Left ventricle myocardium superior (tissue), 1 donor: ENCODE measurements at regions not wholly inside any gene's neighbourhood (a gene's known extent, or its start where the extent isn't known, plus 50 kb on each side); places are given as distances from the start of the nearest gene placed in this dataset.
A peak's percentile ranks its signal among the peaks of the same experiment; 100 is the strongest.
"Not testable (repeated sequence)": the region's sequence is repeated elsewhere in the genome, so short reads cannot be mapped to it uniquely, and the experiment has no call there.

ENCODE experiments used
- ATAC-seq: fragments of 200-7000 bp; cut with Tn5 transposase; one replicate; pipeline ENCODE4 v1.9.1; 2020; ENCODE audit warnings: mild to moderate bottlenecking, moderate library complexity
- DNase-seq: peaks from one replicate; pipeline ENCODE4 v3.0.0-alpha.2; 2020
- intact Hi-C: fragments of 100-400 bp; cut with micrococcal nuclease; formaldehyde crosslinking; loops from one replicate; pipeline ENCODE4 v1.11.0; 2022
- donor health status: DM: no; HTN: yes; CAD: no; lungs with severe emphysema.

- DNase-seq = no peak
- ATAC-seq = no peak
- intact Hi-C loops = no loop called here
These were observed 1806.3 kb upstream of the ADGRL3 start for GRCh38 chr4:59393780-59394179.

- DNase-seq (no peak), ATAC-seq (no peak)
- intact Hi-C loops = no loop called here
These were observed 1799.8 kb upstream of the ADGRL3 start for GRCh38 chr4:59400334-59400733.

- no peak for ATAC-seq
- intact Hi-C loops = no loop called here
- DNase-seq = no peak
These were observed 1790.5 kb upstream of the ADGRL3 start for GRCh38 chr4:59409647-59410046.

- no peak for ATAC-seq
- DNase-seq = no peak
- intact Hi-C loops = no loop called here
These were observed 1787.4 kb upstream of the ADGRL3 start for GRCh38 chr4:59412739-59413138.

- intact Hi-C loops = no loop called here
- ATAC-seq (no peak), DNase-seq (no peak)
These were observed 1744.4 kb upstream of the ADGRL3 start for GRCh38 chr4:59455751-59456150.

- intact Hi-C loops = no loop called here
- DNase-seq (no peak), ATAC-seq (no peak)
These were observed 1742.5 kb upstream of the ADGRL3 start for GRCh38 chr4:59457576-59457975.

- DNase-seq (no peak), ATAC-seq (no peak)
- intact Hi-C loops = no loop called here
These were observed 1715.2 kb upstream of the ADGRL3 start for GRCh38 chr4:59484944-59485343.

GRCh38 chr4:59500103-59500502 is 1700.0 kb upstream of the ADGRL3 start:
- DNase-seq = no peak
- intact Hi-C loops = no loop called here
- no peak for ATAC-seq

- intact Hi-C loops = no loop called here
- ATAC-seq (no peak), DNase-seq (no peak)
These were observed 1696.4 kb upstream of the ADGRL3 start for GRCh38 chr4:59503731-59504130.

- intact Hi-C loops, DNase-seq, ATAC-seq: not testable (repeated sequence)
These were observed 1688.3 kb upstream of the ADGRL3 start for GRCh38 chr4:59511809-59512208.

- DNase-seq = peak; percentile 12
These were observed 1683.1 kb upstream of the ADGRL3 start for GRCh38 chr4:59517007-59517406.

GRCh38 chr4:59518005-59518823 is 1681.9 kb upstream of the ADGRL3 start:
- DNase-seq = no peak
- intact Hi-C loops = no loop called here
- no peak for ATAC-seq

More at GRCh38 chr4:59517007-59517406, 1683.1 kb upstream of the ADGRL3 start:
- no peak for ATAC-seq
- intact Hi-C loops = no loop called here

- intact Hi-C loops = no loop called here
These were observed 1674.2 kb upstream of the ADGRL3 start for GRCh38 chr4:59525885-59526284.

GRCh38 chr4:59535541-59535940 is 1664.6 kb upstream of the ADGRL3 start:
- ATAC-seq = no peak
- no peak for DNase-seq
- intact Hi-C loops = no loop called here

More at GRCh38 chr4:59525885-59526284, 1674.2 kb upstream of the ADGRL3 start:
- ATAC-seq (no peak), DNase-seq (no peak)

- DNase-seq (no peak), ATAC-seq (no peak)
- intact Hi-C loops = no loop called here
These were observed 1663.7 kb upstream of the ADGRL3 start for GRCh38 chr4:59536428-59536827.

GRCh38 chr4:59537246-59537886 is 1662.8 kb upstream of the ADGRL3 start:
- DNase-seq = no peak
- intact Hi-C loops = no loop called here

GRCh38 chr4:59539401-59539800 is 1660.7 kb upstream of the ADGRL3 start:
- intact Hi-C loops = no loop called here

More at GRCh38 chr4:59537246-59537886, 1662.8 kb upstream of the ADGRL3 start:
- no peak for ATAC-seq

GRCh38 chr4:59540311-59540710 is 1659.8 kb upstream of the ADGRL3 start:
- intact Hi-C loops = no loop called here
- DNase-seq (no peak), ATAC-seq (no peak)

More at GRCh38 chr4:59539401-59539800, 1660.7 kb upstream of the ADGRL3 start:
- ATAC-seq (no peak), DNase-seq (no peak)

GRCh38 chr4:59553063-59553720 is 1646.9 kb upstream of the ADGRL3 start:
- ATAC-seq = no peak
- intact Hi-C loops = no loop called here
- DNase-seq = no peak

- ATAC-seq = no peak
- intact Hi-C loops = no loop called here
- no peak for DNase-seq
These were observed 1646.4 kb upstream of the ADGRL3 start for GRCh38 chr4:59553721-59554091.
